HG03095 (cell line): ENCODE measurements at regions not wholly inside any gene's neighbourhood (a gene's known extent, or its start where the extent isn't known, plus 50 kb on each side); places are given as distances from the start of the nearest gene placed in this dataset.
"Not testable (repeated sequence)": the region's sequence is repeated elsewhere in the genome, so short reads cannot be mapped to it uniquely, and the experiment has no call there.

Experiments used
- ATAC-seq: cut with Tn5 transposase; IDR thresholded peaks from one replicate; pipeline ENCODE4 v1.9.1; 2021; ENCODE audit warnings: moderate library complexity; ENCODE audit not compliant: unreplicated experiment

DNA sequence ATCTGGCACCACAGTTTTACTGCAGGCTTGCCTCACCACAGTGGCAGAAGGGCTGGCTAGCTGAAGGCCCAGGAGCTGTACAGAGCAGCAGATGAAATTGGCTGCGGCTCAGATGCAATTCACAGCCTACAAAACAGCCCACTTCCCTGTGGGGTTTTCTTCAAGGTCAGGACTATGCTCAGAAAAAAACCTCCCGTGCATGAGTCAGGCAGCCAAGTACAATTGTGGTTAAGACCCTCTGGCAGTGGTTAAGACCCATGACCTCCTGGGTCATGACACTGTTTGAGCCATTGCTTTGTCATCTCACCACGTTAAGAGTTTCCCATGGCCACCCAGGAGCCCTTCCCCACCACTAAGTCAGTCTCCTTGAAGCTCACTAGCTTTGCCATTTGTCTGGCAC is 276.3 kb downstream of the HNRNPD start:
- ATAC-seq: no peak

DNA sequence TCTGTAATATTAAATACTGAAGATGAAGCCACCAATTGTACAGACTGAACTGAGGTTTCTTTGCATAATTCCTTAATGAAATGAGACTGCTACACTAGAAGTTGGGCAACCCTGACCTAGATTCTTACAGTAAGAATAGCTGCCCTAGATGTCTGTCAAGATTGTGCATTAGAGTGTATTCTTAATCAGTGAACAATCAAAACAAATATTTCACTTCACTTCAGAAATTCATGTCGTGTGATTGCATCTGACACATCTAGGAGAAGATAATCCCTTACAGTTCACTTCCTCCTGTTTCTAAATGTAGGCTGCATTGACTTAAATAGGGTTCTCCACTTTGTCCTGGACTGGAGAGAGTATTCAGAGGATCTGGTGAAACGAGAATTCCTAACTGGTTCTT is 283.1 kb downstream of the HNRNPD start:
- no peak for ATAC-seq

DNA sequence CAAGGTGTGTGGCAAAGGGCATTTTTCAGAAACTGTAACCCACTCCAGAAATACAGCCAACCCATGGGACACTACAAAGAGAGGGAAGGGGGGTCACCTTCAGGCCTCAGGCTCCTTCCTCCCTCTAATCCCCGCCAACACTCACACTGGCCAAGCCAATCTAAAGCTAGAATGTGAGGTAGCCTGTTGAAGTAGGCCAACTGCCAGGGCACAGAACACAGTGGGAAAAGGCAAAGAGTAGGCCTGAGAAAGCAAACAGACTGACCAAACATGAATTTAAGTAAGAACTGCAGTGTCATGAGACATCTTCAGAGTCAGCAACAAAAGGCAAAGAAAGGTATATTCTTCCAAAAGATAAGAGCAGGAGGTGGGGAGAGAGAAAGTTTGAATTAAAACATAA is 289.0 kb downstream of the HNRNPD start:
- no peak for ATAC-seq

DNA sequence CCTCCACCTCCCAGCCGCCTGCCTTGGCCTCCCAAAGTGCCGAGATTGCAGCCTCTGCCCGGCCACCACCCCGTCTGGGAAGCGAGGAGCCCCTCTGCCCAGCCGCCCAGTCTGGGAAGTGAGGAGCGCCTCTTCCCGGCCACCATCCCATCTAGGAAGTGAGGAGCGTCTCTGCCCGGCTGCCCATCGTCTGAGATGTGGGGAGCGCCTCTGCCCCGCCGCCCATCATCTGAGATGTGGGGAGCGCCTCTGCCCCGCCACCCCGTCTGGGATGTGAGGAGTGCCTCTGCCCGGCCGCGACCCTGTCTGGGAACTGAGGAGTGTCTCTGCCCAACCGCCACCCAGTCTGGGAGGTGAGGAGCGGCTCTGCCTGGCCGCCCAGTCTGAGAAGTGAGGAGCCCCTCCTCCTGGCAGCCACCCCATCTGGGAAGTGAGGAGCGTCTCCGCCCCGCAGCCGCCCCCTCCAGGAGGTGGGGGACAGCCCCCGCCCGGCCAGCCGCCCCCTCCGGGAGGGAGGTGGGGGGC is 296.3 kb downstream of the HNRNPD start:
- ATAC-seq: not testable (repeated sequence)

DNA sequence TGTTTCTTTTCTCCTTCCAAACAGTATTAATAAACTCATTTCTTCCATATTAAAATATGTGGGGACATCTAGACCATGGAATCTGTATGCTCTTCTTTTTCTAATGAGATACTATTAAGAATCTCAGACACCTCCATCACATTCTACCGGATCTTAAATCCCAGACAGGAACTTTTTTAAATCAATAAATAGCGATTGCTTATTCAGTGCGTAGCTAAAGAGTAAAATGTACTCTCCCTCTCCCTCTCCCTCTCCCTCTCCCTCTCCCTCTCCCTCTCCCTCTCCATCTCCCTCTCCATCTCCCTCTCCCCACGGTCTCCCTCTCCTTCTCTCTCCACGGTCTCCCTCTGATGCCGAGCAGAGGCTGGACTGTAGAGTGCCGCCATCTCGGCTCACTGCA is 297.0 kb downstream of the HNRNPD start:
- ATAC-seq: no peak

DNA sequence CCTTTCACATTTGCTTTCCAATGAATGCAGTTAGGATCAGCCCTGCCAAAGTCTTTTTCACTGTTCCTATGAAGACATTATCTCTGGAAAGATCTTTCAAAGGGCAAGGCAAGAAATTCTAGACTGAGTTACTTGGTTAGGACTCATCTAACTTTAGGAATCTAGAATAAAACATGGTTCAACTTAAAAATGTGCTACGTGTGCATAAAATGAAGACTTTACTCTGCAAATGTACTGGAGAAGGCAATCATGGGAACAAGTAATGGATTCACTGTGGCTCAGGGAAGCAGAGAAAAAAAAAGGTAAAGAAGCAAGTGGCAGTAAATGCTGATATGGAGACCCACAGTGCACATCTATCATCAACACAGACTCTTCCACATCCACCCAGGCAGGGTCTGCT is 297.4 kb downstream of the HNRNPD start:
- ATAC-seq: no peak

DNA sequence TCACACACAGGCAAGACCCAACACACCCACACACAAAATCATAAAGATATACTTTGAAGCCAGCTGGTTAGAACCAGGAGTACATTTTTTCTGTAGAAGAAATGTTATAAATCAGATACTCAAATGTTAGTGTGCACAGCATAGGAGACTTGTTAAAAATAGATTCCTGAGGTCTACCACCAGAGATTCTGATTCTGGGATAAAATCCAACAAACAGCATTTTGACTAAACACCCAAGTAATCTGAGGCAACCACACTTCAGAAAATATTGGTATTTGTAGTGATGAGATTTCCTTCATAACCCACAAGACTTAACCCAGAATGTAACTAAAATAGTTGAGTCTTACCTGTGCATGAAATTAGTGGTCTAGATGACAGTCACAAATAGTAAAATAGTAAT is 301.8 kb downstream of the HNRNPD start:
- no peak for ATAC-seq

DNA sequence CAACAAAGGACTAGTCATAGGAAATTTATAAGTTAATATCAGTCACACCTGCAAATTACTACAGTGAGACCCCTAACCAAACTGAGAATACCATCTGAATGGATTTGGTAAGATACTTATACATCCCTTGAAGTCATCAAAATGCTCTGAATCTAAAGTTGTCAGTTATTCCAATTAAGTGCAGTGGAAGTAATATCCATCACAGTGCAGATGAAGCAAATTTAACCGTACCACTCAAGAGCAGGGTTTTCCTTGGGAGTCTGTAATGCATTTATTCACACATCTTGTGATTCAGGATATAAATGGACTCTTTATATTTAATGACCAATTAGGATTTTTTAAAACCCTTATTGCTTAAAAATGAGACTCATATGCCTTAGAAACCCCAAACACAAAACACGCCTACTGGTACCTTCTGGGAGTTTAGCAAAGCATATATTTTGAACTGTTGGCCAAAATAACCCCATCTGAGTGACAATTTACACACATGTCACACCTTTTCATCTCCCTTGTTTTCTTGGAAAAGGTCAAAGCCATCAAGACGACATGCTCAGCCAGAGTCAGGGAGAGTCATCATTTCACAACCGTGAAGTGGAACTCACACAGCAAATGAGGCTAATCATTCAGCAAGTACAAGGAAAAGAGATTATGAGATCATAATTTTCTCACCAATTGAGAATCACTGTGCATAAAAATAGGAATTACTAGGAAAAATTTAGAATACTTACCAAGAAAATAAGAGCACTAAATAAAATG is 303.7 kb downstream of the HNRNPD start:
- no peak for ATAC-seq

DNA sequence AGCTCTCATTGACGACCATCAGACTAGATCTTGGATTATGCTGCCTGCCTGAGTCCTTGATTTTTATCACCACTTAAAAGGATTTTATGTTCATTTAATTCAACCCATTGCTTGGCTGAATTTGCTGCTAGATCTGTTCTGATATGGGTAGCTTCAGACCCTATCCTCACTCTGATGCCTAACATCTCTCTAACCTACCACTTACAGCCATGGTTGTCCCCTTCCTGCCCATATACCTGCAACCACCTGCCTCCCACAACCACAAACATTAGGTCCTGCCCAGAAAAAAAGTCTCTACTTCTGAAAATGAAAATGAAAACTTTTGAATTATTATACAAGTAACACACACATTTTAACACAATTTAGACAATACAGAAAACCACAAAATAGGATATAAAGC is 310.8 kb downstream of the HNRNPD start:
- ATAC-seq: no peak

DNA sequence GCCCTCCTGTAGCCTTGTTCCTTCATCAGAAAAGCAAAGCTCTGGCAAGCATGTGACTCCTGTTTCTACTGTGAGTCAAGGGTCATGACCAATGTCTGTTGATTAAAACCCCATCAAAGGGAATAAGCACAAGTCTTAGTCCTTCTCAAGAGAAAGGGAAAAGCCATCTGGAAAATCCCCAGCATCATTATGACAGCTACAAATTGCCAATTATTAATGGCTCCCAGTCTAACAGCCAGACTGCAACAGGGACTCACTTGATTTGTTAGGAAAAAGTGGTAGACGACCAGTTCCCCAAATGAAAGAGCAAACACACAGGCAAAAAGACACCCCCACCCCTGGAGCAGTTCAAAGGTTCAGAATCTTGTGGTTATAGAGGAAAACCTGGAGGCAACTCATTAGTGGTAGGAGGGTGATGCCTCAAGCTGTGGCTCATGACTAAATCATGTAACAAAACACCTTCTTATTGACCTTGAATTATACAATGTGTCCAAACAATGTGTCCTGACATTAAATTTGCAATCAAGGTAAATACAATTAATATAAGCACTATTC is 315.7 kb downstream of the HNRNPD start:
- no peak for ATAC-seq

DNA sequence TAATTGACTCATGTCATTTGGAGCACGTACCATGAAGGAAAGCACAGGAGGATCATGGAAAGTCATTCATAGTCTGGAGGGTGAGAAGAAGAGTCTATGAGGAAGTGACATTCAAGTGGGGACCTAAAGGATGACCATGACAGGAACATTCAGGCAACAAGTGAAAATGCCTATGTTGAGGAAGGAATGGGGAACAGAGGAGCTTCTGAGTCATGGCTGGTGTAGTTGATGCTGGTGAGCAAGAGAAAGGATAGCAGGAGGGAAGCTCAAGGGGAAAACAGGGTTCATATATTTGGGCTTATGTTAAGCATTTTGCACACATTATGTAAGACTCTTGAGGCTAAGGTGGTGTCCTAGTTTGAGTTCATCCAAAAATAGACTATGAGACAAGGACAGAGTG is 318.6 kb downstream of the HNRNPD start:
- no peak for ATAC-seq

DNA sequence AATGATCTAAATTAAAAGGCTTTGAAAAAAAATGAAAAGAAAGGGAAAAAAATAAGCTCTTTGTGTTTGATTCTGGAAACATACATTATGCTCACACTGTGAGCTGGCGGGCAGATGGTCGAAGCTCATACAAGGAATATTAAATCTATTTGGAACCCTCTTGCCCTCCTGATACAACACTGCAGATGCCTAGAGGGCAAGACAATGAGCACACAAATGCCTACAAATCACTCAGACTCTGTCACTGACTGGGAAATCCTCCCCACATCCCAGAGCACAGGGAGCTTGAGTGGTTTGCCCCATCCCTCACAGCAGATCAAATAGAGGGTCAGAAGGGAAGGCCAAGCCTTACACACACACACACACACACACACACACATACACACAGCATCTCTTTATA is 320.4 kb downstream of the HNRNPD start:
- no peak for ATAC-seq

DNA sequence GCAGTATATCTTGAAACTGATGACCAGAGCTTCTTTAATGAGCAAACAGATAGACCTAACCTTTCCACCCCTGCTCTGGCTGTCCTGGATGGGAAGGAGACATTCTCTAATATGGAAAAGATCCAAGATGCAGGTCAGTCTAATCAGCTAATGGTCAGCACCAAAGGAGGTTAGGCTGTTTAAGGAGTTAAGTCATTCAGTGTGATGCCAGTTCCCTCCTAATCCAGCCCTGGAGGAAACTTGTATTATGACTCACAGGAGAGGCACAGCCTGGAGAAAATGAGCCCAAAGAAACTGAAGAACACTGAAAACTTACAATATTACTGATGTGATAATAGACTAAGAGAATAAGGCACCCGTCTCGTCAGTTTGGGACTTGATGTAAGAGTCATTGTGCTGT is 323.0 kb downstream of the HNRNPD start:
- no peak for ATAC-seq

DNA sequence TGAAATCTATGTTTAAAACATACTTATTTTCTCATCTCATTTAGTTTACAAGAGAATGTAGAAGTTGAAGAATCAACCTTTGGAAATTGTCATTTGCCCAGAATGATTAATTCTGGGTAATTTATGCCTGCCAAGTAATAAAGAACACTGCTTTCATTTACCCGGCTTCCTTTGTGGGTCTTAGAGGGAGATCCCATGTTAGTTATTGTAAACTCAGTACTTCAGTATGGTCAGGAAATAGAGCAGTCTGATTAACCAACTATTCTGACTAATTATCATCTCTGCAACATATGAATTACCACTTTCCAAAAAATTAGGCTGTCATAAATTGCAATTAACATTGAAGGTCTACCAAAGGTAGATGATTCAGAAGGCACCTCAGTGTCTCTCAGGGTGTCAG is 324.5 kb downstream of the HNRNPD start:
- no peak for ATAC-seq

DNA sequence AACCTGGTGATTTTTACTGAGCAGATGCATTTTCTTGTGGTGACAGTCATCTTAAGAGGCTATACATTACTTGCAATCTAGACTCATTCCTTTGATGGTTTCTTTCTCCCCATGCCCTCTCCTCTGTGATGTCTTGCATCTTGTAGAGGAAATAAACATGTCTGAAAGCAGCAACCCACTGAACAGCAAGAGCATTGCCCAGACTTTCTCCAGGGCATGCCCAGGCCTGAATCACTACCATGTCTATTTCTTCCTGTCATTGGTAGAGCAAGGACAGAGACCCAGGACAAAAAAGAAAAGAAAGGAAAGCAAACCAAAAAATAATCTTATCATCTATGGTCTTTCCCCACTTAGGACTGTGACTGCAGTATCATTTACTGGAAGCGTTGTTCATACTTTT is 326.1 kb downstream of the HNRNPD start:
- no peak for ATAC-seq

DNA sequence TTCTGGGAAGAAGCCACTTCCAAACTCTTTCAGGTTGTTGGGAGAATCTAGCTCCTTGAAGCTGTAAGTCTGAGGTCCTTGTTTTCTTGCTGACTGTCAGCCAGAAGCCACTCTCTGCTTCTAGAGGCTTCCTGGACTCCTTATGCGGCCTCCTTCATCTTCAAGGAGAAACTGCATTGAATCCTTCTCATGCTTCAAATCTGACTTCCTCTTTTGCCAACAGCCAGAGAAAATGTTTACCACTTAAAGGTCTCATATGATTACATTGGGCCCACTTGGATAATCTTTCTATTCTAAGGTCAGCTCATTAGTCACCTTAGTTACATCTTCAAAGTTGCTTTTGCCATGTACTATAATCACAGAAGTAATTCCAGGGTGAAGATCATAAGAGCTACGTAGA is 327.0 kb downstream of the HNRNPD start:
- no peak for ATAC-seq

DNA sequence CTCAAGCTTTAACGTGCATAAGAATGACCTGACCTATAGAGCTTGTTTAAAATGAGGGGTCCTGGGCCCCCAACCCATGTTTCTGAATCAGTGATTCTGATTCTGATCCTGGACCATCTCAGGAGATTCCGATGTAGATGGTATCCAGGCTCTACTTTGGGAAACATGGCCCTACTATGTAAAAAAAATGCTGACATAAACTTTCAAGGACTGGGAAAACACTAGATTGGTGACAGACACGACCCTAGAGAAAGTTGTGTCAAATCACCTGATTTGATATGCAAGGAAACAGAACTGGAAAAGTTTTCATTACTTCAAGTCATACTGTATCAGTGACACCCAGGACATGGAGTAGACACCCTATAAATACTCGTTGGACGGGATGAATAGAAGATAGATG is 328.5 kb downstream of the HNRNPD start:
- ATAC-seq: no peak

DNA sequence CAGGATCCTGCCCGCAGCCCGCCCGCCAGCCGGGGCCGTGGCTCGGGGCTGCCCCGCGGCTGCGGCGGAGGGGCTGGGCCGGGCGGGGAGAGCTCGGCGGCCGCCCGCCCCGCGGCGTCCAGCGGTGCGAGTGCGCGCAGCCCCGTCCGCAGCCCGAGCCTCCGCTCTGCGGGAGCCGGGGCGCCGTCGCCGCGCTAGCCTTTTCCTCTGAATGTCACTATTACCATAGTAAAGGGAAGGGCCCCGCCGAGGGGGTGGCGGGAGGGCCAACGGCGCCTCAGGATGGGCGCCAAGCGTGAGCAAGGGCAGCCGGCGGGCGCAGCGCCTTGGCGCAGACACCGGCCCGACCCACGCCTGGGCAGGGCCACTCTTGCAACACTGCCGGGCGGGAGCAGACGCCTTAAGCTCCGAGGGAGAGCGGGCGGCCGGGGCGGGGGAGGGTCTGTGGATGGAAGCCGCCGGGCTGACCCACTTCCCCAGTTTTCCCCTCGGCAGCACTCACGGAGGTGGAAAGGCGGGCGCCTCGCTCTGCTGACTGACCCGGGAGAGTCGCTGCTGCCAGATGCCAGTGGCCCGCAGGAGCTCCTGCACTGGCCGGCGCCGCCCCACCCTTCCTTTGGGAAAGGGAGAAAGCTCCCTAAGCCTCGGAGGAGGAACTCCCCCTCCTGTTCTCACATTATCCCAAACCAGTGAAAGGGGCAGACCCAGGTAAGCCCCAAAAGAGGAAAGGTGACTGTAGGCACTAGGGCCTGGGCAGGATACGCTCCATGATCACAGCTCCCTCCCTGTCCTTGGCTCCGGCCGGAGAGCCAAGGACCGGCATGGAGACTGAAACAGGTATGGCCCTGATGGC is 329.4 kb downstream of the HNRNPD start:
- no peak for ATAC-seq

DNA sequence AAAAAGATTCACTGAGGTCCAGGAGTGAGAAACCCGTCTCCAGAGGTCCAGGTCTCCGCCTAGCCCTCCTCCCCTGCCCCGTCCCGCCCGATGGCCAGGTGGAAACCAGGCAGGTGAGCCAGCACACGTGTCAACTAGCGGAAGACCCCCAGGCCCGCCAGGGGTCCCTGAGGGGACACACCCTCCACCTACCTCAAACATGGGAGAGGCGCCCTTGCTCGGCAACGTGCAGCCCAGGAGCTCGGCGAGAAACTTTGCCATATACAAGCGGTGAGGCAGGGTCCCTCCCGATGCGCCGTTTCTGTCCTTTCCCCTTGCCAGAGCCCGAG is 330.0 kb downstream of the HNRNPD start:
- ATAC-seq: no peak

DNA sequence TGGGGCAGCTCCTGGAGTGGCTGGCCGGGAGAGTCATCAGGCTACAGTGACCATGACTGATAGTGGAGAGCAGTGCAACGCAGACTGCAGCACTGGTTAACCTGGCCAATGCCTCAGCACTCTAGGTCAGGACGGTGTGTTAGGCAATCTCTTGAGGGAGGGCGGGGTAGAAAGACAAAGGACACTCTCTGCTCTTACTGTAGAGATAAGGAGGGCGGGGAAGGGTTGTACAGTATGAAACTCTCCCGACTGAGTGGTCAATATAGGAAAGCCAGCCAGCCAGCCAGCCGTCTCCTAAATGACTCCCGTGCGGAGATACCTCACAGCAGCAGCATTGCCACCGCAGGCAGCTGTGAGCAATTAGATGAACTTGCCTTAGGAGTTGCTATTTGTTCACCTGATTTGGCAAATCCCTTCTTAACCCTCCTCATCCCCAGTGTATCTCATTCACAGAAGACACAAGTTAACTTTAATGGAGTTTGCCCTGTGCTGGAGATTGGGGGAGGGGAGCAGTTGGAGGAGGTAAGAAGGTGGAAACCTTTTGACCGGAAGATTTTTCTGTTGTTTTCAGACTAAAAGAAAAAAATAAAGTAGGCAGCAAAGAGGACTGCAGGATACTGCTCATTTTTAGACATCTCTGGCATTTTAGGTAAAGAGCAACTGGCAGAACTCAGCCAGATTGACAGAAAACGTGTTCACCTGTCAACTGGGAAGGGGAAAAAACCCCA is 330.5 kb downstream of the HNRNPD start:
- ATAC-seq: no peak

DNA sequence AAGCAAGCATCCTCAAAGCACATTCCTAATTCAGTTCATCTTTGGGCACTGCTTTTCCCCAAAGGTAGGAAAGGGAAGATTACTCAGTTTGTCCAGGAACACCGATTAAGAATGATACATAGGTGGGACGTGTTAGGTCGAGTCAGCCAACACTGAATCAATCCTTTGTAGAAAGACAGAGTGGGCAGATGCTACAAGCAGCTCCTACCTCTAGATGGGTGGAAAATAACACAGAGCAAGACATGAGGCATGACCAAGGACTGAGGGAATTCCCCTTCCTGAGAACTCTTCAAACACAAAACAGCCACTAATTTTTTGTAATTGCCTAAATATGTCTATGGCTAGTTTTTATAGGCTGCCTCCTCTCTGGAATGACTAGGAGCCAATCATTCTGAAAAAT is 331.7 kb downstream of the HNRNPD start:
- ATAC-seq: no peak
